Occipital lobe (tissue), 1 donor: ENCODE measurements at regions not wholly inside any gene's neighbourhood (a gene's known extent, or its start where the extent isn't known, plus 50 kb on each side); places are given as distances from the start of the nearest gene placed in this dataset.

Experiments
- DNase-seq: peaks from one replicate; lab custom pipeline; 2025; lab: John Stamatoyannopoulos, UW

DNA sequence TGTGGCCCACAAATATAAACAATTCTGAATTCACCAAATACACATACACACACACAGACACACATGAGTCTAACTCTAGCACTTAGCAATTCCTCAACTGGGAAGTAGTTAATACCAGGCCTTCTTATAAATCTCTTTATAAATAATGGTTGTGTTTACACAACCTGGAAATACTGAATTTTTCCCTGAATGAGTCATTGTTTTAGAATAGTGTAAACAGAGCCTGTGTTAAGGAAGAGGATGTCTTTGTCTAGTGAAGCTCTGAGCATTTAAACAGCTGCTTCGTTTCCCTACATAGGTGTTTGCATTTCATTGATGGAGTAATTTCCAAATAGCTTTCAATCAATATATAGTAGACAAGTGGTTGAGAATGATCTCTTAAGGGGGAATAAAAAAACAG is 218.8 kb downstream of the BTG1 start:
- no peak for DNase-seq

DNA sequence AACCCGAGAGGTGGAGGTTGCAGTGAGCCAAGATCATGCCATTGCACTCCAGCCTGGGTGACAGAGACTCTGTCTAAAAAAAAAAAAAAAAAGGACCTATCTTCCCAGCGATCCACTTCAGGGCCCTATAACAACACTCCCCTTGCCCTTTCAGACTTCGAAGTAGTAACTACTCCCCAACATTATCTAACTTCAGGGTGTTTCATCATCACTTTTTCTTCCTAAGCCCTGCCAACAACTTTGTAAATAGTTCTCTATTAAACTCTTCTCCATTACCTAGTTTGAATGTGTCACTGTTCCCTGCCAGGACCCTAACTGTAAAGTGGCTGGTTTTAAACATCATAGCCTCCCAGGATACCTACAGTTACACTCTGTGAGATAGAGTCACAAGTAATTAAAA is 220.8 kb downstream of the BTG1 start:
- DNase-seq = no peak

- DNase-seq = no peak
Measured at GRCh38 chr12:91923864-91924263, 221.8 kb downstream of the BTG1 start.

DNA sequence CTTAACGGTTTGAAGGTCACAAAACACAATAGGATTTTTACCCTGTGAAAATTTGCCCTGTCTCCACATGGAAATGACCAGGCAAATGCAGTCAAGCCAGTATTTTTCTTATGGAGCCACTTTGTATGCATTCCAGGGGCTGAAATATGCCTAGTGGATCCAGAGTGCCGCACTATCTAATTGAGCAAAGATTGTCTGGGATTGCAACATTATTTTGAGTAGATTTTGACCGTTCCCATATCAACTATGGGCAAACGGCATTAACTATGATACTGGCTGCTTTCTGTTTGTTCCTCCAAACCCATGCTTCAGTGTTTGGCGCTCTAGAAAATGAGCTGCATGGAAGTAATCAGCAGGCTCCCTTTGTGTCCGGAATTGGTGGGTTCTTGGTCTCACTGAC is 223.0 kb downstream of the BTG1 start:
- DNase-seq = no peak

GRCh38 chr12:91922139-91922538 is 223.5 kb downstream of the BTG1 start:
- no peak for DNase-seq

GRCh38 chr12:91921555-91921954 is 224.1 kb downstream of the BTG1 start:
- no peak for DNase-seq

DNA sequence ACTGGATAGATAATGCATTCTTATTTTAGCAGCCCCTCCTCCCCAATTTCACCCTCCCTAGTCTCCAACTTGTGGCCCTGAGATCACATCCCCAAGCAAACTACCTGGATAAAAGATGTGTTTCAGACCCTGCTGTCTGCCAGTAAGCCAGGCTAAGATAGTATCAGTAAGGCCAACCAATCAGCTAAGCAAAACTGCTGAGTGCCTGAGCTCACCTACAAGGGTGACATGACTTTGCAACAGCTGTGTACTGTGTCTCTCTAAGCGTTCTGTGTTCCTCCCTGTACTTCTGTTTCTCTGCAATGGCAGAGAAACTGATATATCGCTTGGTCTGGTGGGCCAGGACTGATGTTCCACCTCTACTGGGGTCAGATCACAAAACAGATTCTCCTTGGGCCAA is 224.9 kb downstream of the BTG1 start:
- no peak for DNase-seq

DNA sequence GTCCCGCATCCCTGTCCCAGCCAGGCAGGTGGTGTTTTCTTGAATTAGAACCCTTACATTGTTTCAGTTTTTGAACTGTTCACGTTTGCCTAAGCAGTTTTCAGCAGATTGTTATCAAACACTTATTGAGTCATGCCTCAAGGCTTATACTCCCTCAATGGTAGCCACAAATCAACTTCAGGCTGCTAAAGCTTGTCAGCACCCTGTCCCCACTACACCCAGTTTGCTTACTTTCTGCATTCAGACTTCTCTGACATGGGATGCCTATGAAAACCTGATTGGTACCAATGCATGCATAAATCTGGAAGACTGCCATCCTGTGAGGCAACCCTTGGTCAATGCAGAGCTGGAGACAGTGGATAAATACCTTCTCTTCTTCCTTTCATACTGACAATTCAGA is 225.4 kb downstream of the BTG1 start:
- no peak for DNase-seq

DNA sequence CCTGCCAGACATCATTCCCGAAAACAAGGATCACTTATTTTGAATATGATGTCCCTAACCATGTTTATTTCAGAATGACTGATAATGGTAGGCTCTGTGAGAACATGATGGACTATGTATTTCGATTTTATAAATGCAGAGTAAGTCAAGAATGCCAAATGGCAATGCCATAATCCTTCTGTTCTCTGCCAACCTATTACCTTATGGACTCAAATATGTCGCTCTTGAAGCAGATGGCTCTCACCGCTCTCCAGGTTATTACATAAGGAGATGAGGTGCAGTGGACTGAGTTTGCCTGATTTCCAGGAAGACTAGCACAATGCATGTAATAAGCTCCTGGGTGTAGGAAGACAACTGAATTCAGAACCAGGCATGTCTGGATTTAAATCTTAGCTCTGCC is 227.2 kb downstream of the BTG1 start:
- no peak for DNase-seq

DNA sequence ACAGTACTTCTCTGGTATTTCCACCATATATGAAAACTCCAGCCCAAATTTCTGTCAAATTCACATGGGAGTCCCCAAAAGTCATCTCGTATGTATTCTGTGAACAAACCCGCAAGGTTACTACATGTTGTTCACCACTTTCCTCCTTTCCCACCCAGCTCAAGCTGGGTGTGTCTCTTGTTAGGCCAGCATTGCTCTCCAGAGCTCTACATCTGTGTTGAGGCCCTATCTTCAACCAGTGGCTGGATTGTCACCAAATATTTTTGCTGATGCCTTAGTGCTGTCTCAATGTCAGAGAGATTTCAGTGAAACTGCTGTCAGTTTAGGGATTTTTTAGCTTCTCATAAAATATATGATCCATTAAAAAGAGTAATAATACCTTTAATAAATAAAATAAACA is 230.9 kb downstream of the BTG1 start:
- no peak for DNase-seq

DNA sequence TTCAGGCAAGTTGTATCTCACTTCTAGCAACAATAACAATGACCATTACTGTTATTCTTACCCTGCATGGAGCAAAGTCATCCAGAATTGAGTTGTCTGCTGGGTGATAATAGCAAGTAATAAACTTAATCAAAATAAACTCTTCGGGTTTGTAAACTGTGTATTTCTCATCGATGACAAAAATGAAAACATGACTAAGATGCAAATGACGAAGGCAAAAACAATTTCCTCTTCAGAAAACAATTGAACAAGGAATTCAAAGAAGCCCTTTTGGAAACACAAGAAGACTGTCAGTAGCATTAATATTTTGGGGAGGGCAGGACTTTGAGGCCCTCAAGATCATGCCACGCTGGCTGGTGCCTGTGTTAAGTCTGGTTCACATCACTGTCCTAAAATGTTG is 232.0 kb downstream of the BTG1 start:
- no peak for DNase-seq

GRCh38 chr12:91913124-91913523 is 232.5 kb downstream of the BTG1 start:
- no peak for DNase-seq

DNA sequence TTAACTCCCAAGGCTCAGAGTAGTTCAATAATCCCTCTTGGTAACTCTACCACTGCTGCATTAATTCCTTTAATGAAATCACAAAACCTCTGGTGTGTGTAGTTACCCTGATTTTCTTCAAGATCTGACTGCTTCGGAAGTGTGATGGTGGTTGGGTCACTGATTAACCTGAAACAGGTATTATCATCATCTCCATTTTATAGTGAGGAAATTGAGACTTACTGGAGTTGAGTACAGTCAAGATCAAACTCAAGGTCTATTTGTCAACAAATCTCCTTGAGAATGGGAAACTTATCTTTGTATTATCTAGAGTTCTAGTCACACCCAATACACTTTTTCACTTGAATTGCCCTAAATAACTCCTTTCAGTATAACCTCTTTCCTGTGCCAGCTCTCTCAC is 233.5 kb downstream of the BTG1 start:
- no peak for DNase-seq

- DNase-seq = no peak
Measured at GRCh38 chr12:91910871-91911388, 234.7 kb downstream of the BTG1 start.

DNA sequence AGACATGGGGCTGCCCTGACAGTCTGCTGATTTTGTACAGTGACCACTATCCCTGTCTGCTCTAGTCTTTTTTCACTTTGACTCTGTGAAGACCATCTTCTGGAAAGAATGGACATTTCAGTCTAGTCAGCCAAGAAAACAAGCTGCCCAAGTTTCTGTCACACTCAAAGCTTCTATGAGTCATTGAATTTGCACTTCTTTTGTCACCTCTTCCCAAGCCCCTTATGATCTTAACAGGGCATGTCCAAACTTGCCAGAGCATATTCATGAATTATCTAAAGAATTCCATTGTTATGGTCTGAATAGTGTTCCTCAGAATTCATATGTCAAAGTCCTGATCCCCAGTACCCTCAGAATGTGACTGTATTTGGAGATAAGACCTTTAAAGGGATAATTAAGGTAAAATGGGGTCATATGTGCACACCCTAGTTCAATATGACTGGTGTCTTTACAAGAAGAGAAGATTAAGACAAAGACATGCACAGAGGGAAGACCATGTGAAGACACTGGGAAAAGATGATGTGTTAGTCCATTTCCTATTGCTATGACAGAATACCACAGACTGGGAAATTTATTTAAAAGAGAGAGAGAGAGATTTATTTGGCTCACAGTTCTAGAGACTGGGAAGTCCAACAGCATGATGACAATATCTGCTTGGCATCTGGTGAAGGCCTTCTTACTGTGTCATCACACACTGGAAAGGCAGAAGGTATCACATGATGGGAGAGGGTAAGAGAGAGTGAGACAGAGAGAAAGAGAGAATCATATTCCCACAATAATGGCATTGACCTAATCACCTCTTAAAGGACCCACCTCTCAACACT is 242.6 kb downstream of the BTG1 start:
- DNase-seq = no peak

DNA sequence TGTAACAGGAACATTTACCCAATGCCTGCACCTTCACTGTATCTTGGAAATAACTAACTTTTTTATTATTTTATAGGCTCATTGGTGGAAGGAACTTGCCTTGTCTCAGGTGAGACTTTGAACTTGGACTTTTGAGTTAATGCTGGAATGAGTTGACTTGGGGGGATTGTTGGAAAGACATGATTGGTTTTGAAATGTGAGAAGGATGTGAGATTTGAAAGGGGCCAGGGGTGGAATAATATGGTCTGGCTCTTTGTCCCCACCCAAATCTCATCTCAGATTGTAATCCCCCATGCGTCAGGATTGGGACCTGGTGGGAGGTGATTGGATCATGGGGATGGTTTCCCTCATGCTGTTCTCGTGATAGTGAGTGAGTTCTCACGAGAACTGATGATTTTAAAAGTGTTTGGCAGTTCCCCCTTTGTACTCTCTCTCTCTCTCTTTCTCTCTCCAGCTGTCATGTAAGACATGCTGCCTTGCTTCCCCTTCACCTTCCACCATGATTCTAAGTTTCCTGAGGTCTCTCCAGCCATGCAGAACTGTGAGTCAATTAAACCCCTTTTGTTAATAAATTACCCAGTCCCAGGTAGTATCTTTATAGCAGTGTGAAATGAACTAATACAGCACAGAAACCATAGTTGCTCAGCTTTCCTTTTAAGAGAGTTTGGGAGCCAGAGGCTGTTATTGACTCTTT is 244.1 kb downstream of the BTG1 start:
- DNase-seq = no peak

DNA sequence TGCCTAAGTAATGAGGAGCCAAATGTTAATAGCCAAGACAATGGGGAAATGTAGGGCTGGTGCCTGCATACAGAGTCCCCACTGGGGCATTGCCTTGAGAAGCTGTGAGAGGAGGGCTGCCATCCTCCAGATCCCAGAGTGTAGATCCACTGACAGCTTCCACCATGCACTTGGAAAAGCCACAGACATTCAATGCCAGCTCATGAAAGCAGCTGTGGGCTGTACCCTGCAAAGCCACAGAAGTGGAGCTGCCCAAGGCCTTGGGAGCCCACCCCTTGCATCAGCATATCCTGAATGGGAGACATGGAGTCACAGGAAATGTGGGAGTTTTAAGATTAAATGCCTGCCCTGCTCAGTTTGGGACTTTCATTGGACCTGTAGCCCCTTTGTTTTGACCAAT is 244.7 kb downstream of the BTG1 start:
- DNase-seq = no peak

- no peak for DNase-seq
Measured at GRCh38 chr12:91899056-91899455, 246.6 kb downstream of the BTG1 start.

DNA sequence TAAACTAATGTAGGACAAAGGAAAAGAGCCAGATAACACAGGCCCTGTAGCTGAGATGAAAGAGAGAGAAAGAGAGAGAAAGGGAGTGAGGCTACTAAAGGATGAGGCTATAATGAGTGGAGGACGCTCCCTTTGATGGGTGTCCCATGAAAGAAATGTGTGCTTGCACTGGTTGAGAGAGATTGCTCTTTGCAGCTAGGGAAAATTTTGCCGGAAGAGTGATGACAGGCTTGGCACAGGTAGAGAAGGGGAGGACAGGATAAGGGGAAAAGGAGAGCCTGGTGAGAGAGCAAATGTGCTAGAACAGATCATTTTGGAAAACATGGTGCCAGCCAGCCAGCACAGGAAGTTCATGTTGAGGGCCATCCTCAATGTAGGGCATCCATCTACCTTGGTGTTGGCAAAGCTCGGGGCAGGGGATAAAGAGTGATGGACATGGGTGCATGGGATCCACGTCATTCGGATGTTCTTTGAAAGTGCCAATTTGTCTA is 248.6 kb downstream of the BTG1 start:
- no peak for DNase-seq

- no peak for DNase-seq
Measured at GRCh38 chr12:91896286-91897024, 249.2 kb downstream of the BTG1 start.

- no peak for DNase-seq
Measured at GRCh38 chr12:91894911-91895310, 250.7 kb downstream of the BTG1 start.

DNA sequence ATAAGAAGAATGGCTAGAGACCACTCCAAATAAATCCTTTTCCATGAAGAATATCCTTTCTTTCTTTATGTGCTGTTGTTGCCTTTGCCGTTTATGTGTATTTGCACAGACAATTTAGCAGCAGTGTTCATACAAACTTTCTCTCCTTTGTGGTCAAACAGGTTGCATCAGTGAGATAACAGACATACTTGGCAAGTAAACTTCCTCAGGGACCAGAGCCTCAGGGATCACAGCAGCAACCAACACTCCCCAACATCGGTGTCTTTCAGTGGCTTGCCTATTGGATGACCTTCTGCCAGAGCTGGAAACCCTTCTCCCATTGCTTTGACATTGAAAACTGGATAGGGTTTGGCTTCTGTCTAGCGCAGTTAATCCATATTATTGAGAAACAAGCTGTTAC is 252.2 kb downstream of the BTG1 start:
- DNase-seq = no peak
